ENCODE measurements at regions not wholly inside any gene's neighbourhood (a gene's known extent, or its start where the extent isn't known, plus 50 kb on each side); places are given as distances from the start of the nearest gene placed in this dataset.
"Not testable (repeated sequence)": the region's sequence is repeated elsewhere in the genome, so short reads cannot be mapped to it uniquely, and the experiment has no call there.

- DNase-seq (ENCODE audit: low spot score), result not testable (repeated sequence)
Measured at GRCh38 chr20:30295967-30296366, 961.5 kb upstream of the DEFB115 start.

GRCh38 chr20:30297878-30298595 is 959.4 kb upstream of the DEFB115 start:
- DNase-seq (ENCODE audit: low spot score), result not testable (repeated sequence)

GRCh38 chr20:30300220-30300642 is 957.2 kb upstream of the DEFB115 start:
- DNase-seq (ENCODE audit: low spot score), result not testable (repeated sequence)

- DNase-seq (ENCODE audit: low spot score), result not testable (repeated sequence)
Measured at GRCh38 chr20:30302786-30303185, 954.7 kb upstream of the DEFB115 start.

- DNase-seq (ENCODE audit: low spot score), result not testable (repeated sequence)
Measured at GRCh38 chr20:30309938-30310337, 947.5 kb upstream of the DEFB115 start.

- DNase-seq (ENCODE audit: low spot score), result not testable (repeated sequence)
Measured at GRCh38 chr20:30310385-30310784, 947.1 kb upstream of the DEFB115 start.

GRCh38 chr20:30312220-30312619 is 945.2 kb upstream of the DEFB115 start:
- not testable (repeated sequence) for DNase-seq (ENCODE audit: low spot score)

GRCh38 chr20:30313660-30314059 is 943.8 kb upstream of the DEFB115 start:
- not testable (repeated sequence) for DNase-seq (ENCODE audit: low spot score)

GRCh38 chr20:30316063-30316462 is 941.4 kb upstream of the DEFB115 start:
- DNase-seq (ENCODE audit: low spot score), result not testable (repeated sequence)

GRCh38 chr20:30316532-30317299 is 940.7 kb upstream of the DEFB115 start:
- DNase-seq (ENCODE audit: low spot score), result not testable (repeated sequence)

- DNase-seq (ENCODE audit: low spot score), result not testable (repeated sequence)
Measured at GRCh38 chr20:30333744-30334143, 923.7 kb upstream of the DEFB115 start.

- not testable (repeated sequence) for DNase-seq (ENCODE audit: low spot score)
Measured at GRCh38 chr20:30337556-30337955, 919.9 kb upstream of the DEFB115 start.

- peak; percentile 44 for DNase-seq (ENCODE audit: low spot score)
Measured at GRCh38 chr20:30348932-30349331, 908.5 kb upstream of the DEFB115 start.

GRCh38 chr20:30356854-30357467 is 900.5 kb upstream of the DEFB115 start:
- DNase-seq (ENCODE audit: low spot score), result not testable (repeated sequence)

GRCh38 chr20:30361756-30362155 is 895.7 kb upstream of the DEFB115 start:
- not testable (repeated sequence) for DNase-seq (ENCODE audit: low spot score)

- DNase-seq (ENCODE audit: low spot score), result not testable (repeated sequence)
Measured at GRCh38 chr20:30376430-30376766, 881.1 kb upstream of the DEFB115 start.

- peak; percentile 93 for DNase-seq (ENCODE audit: low spot score)
Measured at GRCh38 chr20:30376767-30377658, 880.5 kb upstream of the DEFB115 start.

GRCh38 chr20:30378317-30378716 is 879.1 kb upstream of the DEFB115 start:
- DNase-seq (ENCODE audit: low spot score), result not testable (repeated sequence)

GRCh38 chr20:30378721-30379120 is 878.7 kb upstream of the DEFB115 start:
- DNase-seq (ENCODE audit: low spot score), result not testable (repeated sequence)

GRCh38 chr20:30384841-30385240 is 872.6 kb upstream of the DEFB115 start:
- not testable (repeated sequence) for DNase-seq (ENCODE audit: low spot score)

GRCh38 chr20:30386099-30386498 is 871.4 kb upstream of the DEFB115 start:
- DNase-seq (ENCODE audit: low spot score), result not testable (repeated sequence)

- not testable (repeated sequence) for DNase-seq (ENCODE audit: low spot score)
Measured at GRCh38 chr20:30387823-30388222, 869.6 kb upstream of the DEFB115 start.
